ENCODE measurements at regions not wholly inside any gene's neighbourhood (a gene's known extent, or its start where the extent isn't known, plus 50 kb on each side); places are given as distances from the start of the nearest gene placed in this dataset.

DNA sequence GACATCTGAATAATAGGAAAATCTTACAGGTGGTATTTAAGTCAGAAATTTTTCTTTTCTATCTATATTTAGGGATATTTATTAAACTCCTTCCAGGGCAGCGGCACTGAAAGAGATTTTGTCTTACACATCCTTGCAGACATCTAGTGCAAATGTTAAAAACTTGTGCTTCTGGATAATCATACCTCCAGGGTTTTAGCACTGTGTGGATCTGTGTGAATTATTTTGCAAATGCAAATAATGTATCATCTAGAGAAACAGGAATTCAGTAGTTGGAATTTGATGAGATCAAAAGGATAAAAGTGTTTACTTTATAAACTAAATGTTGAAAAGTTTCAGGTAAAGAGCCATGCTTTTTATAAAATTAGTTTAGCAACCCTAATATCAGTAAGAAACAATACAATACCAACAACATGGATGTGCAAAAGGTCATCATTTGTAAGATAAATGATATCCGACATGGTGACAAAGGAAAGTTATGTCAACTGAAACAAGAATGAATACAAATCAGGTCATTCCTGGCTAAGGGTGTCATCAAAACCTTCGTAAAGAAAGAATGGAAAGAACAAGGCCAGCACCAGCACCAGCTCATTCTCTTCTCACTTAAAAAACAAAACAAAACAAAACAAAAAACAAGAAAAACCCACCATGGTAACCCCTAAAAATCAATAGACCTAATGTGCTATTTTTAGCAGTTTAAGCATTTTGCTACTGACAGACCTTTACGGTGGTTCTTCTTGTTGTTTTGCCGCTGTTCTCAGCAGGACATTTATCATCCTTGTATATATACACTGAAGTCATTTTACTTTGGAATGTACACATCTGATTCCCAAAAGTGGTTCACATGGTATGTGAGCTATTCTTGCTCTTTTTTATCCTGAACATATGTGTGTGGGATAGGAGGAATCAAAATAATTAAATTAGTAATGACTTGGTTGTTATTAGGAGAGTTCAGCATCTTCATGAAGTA is 219.7 kb upstream of the NDST3 start:
- Mint-ChIP-seq H3K27me3 (no peaks in the 10 kb centered on the region), H3K27ac (no peak overlapping the region), H3K9me3 (peaks cover 3% of the 10 kb centered on the region), H3K4me3 (no peak overlapping the region), H3K4me1 (ENCODE audit: low read depth in 2 of 2) (peaks cover 0 to 4% of the 10 kb centered on the region in 2 donors), H3K36me3 (no peaks in the 10 kb centered on the region)
- ATAC-seq = no peak
- DNase-seq (ENCODE audit: low spot score) = no peak

DNA sequence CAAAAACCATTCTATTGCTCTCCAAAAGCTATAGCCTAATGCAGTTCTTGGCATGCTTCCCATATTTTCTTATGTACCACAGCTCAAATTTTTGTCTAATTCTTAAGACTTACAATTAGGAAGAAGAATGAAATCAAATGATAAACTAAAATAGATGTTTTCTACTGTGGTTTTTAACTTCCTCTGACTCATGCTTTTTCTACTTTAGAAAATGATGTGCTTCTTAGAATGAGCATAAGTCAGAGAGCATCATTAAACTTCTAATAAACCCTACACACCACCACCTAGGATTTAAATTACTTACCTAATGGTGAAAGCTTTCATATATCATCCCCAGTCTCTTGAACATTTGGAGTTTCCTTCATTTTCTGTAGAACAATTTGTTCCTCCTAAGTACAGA is 217.0 kb upstream of the NDST3 start:
- Mint-ChIP-seq H3K9me3 (no peaks in the 10 kb centered on the region), H3K4me3 (no peak overlapping the region), H3K36me3 (no peaks in the 10 kb centered on the region), H3K27me3 (no peaks in the 10 kb centered on the region), H3K4me1 (ENCODE audit: low read depth in 2 of 2) (peaks cover 0 to 4% of the 10 kb centered on the region in 2 donors), H3K27ac (no peak overlapping the region)
- DNase-seq (ENCODE audit: low spot score) (no peak), ATAC-seq (no peak)

DNA sequence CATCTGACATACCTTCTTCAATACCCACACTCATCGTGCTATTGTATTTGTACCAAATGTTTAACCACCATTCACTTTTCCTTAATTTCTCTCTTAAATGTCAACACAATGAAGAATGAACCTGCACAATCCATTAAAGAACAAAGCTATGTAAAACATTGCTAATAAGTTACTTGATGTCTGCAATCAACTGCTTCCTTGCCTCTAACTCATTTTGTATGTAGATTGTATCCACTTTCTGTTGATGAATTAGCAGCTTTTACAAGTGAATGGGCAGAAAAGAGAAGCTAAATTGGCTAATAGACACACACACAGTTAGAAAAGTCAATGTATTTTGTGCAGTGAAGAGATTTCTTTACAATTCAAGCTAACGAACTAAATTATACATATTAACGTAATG is 212.5 kb upstream of the NDST3 start:
- ATAC-seq (no peak), DNase-seq (ENCODE audit: low spot score) (no peak)
- no peaks in the 10 kb centered on the region for H3K36me3 Mint-ChIP-seq
- no peaks in the 10 kb centered on the region for H3K4me1 Mint-ChIP-seq (ENCODE audit: low read depth in 2 of 2)
- no peak overlapping the region for H3K27ac Mint-ChIP-seq
- H3K27me3 Mint-ChIP-seq = no peaks in the 10 kb centered on the region
- peaks cover 3% of the 10 kb centered on the region for H3K9me3 Mint-ChIP-seq
- H3K4me3 Mint-ChIP-seq = no peak overlapping the region

DNA sequence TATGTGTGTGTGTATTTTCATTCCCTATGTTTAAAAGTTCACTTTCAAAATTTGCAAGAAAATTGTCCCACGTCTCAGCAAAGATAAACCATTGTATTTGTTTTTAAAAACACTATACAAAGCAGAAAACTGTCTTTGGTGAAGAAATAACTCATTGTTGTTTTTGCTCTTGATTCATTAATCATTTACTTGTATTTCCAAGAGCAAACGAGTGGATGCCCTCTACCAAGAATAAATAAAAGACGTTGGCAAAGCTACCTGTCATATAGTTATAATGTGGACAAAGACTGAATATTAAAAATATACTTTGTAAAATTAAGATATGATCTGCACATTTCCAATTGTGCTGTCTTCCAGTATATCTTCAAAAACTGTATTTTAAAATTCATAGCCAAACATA is 210.9 kb upstream of the NDST3 start:
- no peak overlapping the region for H3K27ac Mint-ChIP-seq
- ATAC-seq (no peak), DNase-seq (ENCODE audit: low spot score) (no peak)
- no peaks in the 10 kb centered on the region for H3K4me1 Mint-ChIP-seq (ENCODE audit: low read depth in 2 of 2)
- peaks cover 6% of the 10 kb centered on the region for H3K9me3 Mint-ChIP-seq
- H3K4me3 Mint-ChIP-seq = no peak overlapping the region
- H3K27me3 Mint-ChIP-seq = no peaks in the 10 kb centered on the region
- no peaks in the 10 kb centered on the region for H3K36me3 Mint-ChIP-seq

DNA sequence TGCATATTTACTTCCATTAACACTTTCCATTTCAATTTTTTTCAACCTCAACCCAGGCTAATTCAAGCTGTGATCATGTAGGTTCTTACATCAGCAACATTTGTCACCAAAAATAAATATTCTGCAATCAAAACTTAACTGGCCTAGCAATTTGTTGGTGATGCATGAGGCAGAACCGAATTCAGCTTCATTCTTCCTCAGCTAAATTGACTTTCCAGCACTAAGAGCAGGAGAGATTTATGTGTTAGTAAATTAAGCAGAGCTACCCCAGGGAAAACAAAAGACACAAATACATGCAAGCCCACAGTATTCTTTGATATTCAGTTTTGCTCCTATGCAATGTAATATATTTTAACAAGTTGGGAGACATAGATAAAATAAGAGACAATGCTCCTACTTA is 208.7 kb upstream of the NDST3 start:
- ATAC-seq = no peak
- H3K27me3 Mint-ChIP-seq = no peaks in the 10 kb centered on the region
- no peak overlapping the region for H3K27ac Mint-ChIP-seq
- H3K9me3 Mint-ChIP-seq = peaks cover 10% of the 10 kb centered on the region
- no peaks in the 10 kb centered on the region for H3K4me1 Mint-ChIP-seq (ENCODE audit: low read depth in 2 of 2)
- DNase-seq (ENCODE audit: low spot score) = no peak
- H3K36me3 Mint-ChIP-seq = no peaks in the 10 kb centered on the region
- no peak overlapping the region for H3K4me3 Mint-ChIP-seq

DNA sequence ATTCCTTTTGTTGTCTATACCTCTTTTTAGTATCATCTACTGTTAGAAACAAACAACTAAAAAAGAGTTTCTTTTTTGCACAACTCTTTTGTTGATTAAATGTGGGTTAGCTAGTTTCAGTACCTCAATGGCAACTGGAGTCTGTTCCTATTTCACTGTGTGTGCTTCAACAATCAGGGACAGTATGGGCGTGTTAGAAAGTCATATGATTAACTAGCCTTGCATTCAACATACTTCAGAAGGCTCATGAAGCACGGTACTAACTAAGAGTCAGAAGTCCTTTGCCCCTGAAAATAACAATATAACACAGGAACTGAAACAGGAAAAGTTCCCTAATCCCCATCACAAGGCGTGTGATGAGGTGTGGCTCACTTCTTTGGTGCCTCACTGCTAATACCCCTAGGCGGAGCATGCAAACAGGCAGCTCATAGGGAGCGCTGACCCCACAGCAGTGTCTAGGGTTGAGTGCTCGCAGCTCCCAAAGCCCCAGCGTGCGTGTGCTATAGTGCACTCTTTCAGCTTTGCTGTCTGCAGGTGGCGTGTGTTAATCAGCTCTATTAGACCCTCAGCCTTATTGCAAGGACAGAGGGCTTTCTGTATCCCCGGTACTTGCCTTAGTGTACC is 203.1 kb upstream of the NDST3 start:
- Mint-ChIP-seq H3K27ac (no peak overlapping the region), H3K36me3 (no peaks in the 10 kb centered on the region), H3K9me3 (peaks cover 7% of the 10 kb centered on the region), H3K27me3 (no peaks in the 10 kb centered on the region), H3K4me1 (ENCODE audit: low read depth in 2 of 2) (no peaks in the 10 kb centered on the region), H3K4me3 (no peak overlapping the region)
- ATAC-seq (no peak), DNase-seq (ENCODE audit: low spot score) (no peak)

DNA sequence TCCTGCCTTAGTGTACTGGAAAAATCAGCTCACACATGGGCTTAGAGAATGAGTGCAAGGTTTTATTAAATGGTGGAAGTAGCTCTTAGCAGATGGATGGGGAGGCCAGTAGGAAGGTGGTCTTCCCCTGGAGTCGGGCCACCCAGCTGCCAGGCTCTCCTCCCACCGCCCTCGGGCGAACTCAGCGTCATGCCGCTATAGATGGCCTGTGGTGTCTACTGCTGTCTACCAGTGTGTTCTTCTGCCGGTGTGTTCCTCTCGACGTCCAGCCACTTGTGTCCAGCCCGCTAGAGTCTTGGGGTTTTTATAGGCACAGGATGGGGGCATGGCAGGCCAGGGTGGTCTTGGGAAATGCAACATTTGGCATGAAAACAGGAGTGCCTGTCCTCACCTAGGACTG is 198.7 kb upstream of the NDST3 start:
- H3K4me3 Mint-ChIP-seq = no peak overlapping the region
- H3K4me1 Mint-ChIP-seq (ENCODE audit: low read depth in 2 of 2) = no peaks in the 10 kb centered on the region
- peaks cover 4% of the 10 kb centered on the region for H3K9me3 Mint-ChIP-seq
- no peak for ATAC-seq
- no peaks in the 10 kb centered on the region for H3K27me3 Mint-ChIP-seq
- H3K27ac Mint-ChIP-seq = no peak overlapping the region
- no peaks in the 10 kb centered on the region for H3K36me3 Mint-ChIP-seq
- DNase-seq (ENCODE audit: low spot score) = no peak

DNA sequence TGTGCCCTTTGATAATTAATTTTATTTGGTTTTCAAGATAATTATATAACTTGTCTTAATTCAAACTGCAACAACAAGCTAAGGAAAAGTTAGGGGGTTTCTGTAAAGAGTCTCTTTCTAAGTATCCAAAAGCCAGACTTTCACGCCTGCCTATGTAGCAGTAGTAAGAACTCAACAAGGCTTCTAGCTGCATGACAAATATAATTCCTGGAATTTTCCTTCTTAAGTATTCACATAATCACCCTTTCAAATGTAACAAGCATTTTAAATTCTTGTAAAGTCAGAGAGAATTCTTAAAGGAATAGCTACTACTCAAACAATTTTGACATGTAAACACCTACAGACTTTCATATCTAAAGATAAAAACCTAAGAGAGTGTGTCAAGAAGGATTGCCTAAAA is 189.7 kb upstream of the NDST3 start:
- Mint-ChIP-seq H3K4me3 (no peak overlapping the region), H3K36me3 (peaks cover 4% of the 10 kb centered on the region), H3K4me1 (ENCODE audit: low read depth in 2 of 2) (no peaks in the 10 kb centered on the region), H3K27ac (no peak overlapping the region), H3K27me3 (no peaks in the 10 kb centered on the region), H3K9me3 (peaks cover 8% of the 10 kb centered on the region)
- no peak for ATAC-seq
- DNase-seq (ENCODE audit: low spot score) = no peak

DNA sequence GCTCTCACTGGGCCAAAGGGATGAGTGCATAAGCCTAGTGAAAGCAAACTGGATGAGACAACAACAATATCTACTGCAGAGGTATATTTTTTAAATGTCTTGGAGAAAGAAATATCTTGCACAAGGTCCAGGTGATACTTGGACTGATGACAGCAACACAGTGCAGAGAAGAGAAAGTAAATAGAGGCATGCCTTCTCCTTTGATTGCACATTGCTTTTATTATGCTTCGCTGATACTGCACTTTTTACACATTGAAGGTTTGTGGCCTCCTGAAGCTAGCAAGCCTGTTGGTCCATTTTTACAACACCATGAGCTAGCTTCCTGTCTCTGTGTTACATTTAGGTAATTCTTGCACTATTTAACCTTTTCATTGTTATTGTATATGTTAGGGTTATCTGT is 189.0 kb upstream of the NDST3 start:
- H3K36me3 Mint-ChIP-seq = peaks cover 6% of the 10 kb centered on the region
- peaks cover 13% of the 10 kb centered on the region for H3K9me3 Mint-ChIP-seq
- no peaks in the 10 kb centered on the region for H3K4me1 Mint-ChIP-seq (ENCODE audit: low read depth in 2 of 2)
- ATAC-seq (no peak), DNase-seq (ENCODE audit: low spot score) (no peak)
- no peak overlapping the region for H3K27ac Mint-ChIP-seq
- no peaks in the 10 kb centered on the region for H3K27me3 Mint-ChIP-seq
- H3K4me3 Mint-ChIP-seq = no peak overlapping the region

DNA sequence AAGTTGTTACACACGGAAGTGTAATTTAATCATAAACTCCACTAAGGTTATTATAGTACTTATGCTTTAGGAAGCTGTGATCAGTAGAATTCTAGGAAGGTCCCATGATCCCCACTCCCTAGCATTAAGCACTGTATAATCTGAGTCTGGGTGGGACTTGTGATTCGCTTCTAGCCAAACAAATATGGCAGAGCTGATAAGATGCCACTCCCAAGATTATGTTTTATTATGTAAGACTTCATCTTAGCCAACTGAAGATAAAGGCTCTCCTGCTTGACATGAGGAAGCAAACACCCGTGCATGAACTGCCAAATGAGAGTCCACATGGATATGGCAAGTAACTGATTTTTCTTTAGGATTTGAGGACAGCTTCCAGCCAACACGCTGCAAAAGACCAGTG is 186.4 kb upstream of the NDST3 start:
- Mint-ChIP-seq H3K9me3 (peaks cover 17% of the 10 kb centered on the region), H3K4me1 (ENCODE audit: low read depth in 2 of 2) (no peaks in the 10 kb centered on the region), H3K36me3 (peaks cover 4% of the 10 kb centered on the region), H3K27me3 (no peaks in the 10 kb centered on the region), H3K27ac (no peak overlapping the region), H3K4me3 (no peak overlapping the region)
- no peak for ATAC-seq
- no peak for DNase-seq (ENCODE audit: low spot score)

DNA sequence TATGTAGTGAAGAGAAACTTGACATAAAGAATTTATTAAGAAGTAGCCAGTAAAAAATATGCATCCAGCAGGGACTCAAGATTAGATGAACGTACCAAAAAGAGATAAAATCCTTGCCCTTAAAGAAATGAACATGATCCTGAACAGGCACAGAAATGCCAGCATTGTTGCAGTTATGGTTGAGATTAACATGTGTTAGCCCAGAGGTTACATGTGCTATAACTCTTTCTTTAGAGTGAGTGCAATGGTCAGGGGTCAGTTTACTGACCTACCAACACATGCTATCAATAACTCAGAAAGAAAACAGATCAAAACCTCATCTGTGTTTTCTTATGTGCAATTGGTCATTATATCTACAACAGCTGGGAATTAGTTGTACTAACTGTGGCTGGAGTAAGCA is 166.1 kb upstream of the NDST3 start:
- Mint-ChIP-seq H3K36me3 (no peaks in the 10 kb centered on the region), H3K4me3 (no peak overlapping the region), H3K4me1 (ENCODE audit: low read depth in 2 of 2) (no peaks in the 10 kb centered on the region), H3K27ac (no peak overlapping the region), H3K9me3 (peaks cover 6% of the 10 kb centered on the region), H3K27me3 (no peaks in the 10 kb centered on the region)
- ATAC-seq (no peak), DNase-seq (ENCODE audit: low spot score) (no peak)

DNA sequence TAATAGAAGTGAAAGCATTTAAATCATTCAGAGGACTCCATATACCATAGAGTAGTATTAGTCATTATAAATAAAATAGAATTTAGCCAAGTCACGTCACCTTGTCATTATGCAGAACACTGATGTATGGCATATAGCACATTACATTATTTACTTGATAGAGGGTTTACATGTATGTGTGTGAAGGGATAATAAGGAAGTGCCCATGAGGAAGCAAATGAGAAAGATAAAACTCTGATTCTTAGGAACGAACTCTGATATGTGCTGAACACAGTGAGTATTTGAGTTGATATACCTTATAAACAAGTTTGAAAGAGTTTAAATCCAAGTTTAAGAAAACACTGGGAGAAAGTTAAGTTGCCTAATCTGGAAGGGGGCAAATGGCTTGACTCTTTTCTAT is 160.5 kb upstream of the NDST3 start:
- no peak overlapping the region for H3K4me3 Mint-ChIP-seq
- no peaks in the 10 kb centered on the region for H3K9me3 Mint-ChIP-seq
- H3K27ac Mint-ChIP-seq = no peak overlapping the region
- no peaks in the 10 kb centered on the region for H3K36me3 Mint-ChIP-seq
- DNase-seq (ENCODE audit: low spot score) (no peak), ATAC-seq (no peak)
- H3K4me1 Mint-ChIP-seq (ENCODE audit: low read depth in 2 of 2) = no peaks in the 10 kb centered on the region
- no peaks in the 10 kb centered on the region for H3K27me3 Mint-ChIP-seq

DNA sequence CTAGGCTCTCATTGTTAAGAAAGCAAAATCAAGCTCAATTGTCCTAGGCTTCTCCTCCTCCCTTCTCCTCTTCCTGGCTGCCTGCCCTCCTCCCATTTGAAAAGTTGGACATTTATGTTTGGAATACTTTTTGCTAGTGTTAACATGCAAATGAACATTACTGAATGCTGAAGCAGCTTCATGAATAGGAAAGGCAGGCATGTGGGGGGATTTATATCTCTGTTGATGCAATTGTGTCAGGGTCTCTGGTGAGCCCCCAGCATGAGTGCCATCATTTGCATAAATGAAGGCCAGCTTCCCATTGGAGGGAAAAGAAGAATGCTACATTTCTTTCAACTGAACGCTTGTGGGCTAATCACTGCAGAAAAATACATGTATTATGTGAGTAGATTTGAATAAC is 160.1 kb upstream of the NDST3 start:
- Mint-ChIP-seq H3K27ac (no peak overlapping the region), H3K27me3 (no peaks in the 10 kb centered on the region), H3K9me3 (no peaks in the 10 kb centered on the region), H3K4me3 (no peak overlapping the region), H3K4me1 (ENCODE audit: low read depth in 2 of 2) (no peaks in the 10 kb centered on the region), H3K36me3 (no peaks in the 10 kb centered on the region)
- no peak for ATAC-seq
- DNase-seq (ENCODE audit: low spot score) = no peak

DNA sequence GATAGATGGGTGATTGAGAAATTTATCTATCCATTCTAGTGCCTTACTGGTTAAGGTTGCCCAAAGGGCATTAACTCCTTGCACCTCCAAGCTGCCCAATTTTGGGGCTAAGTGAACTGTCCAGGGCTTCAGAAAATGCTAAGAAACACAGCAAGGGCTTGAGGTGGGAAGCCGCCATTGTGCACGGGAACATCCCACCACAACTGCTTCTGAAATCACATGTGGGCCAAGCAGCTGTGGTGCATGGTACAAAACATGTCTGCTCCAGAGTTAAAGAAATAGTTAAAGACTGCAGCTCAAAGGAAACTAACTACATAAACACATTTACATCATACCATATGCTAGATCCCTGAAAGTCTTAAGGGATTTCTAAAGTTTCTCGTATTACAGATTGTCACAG is 144.3 kb upstream of the NDST3 start:
- Mint-ChIP-seq H3K36me3 (no peaks in the 10 kb centered on the region), H3K4me1 (ENCODE audit: low read depth in 2 of 2) (no peaks in the 10 kb centered on the region), H3K9me3 (peaks cover 4% of the 10 kb centered on the region), H3K4me3 (no peak overlapping the region), H3K27ac (no peak overlapping the region), H3K27me3 (no peaks in the 10 kb centered on the region)
- no peak for ATAC-seq
- no peak for DNase-seq (ENCODE audit: low spot score)

Data from natural killer cell treated with Interleukin-12 subunit alpha and Interleukin-12 subunit beta and Interleukin-15 and Interleukin-18, amount 100 ng/mL, for 72 hours (primary cell).